ENCODE measurements at regions not wholly inside any gene's neighbourhood (a gene's known extent, or its start where the extent isn't known, plus 50 kb on each side); places are given as distances from the start of the nearest gene placed in this dataset.
"Not testable (repeated sequence)": the region's sequence is repeated elsewhere in the genome, so short reads cannot be mapped to it uniquely, and the experiment has no call there.

GRCh38 chr10:64409349-64409748, 888.1 kb downstream of the REEP3 start:
- H3K27me3 ChIP-seq (ENCODE audit: insufficient read depth, low read depth, severe bottlenecking): no peaks in the 10 kb centered on the region
- DNase-seq: no peak
- no peaks in the 10 kb centered on the region for H3K9me3 ChIP-seq (ENCODE audit: severe bottlenecking)
- no peak overlapping the region for H3K4me3 ChIP-seq (ENCODE audit: low read depth, low read length)
- no peak overlapping the region for H3K27ac ChIP-seq
- TF ChIP-seq CTCF (IDR thresholded peaks at IDR 0.05; ENCODE audit: low read depth, low read length): no peak
- H3K36me3 ChIP-seq: no peaks in the 10 kb centered on the region

GRCh38 chr10:64416011-64416410, 894.8 kb downstream of the REEP3 start:
- DNase-seq: no peak
- no peak overlapping the region for H3K4me3 ChIP-seq (ENCODE audit: low read depth, low read length)
- TF ChIP-seq CTCF (IDR thresholded peaks at IDR 0.05; ENCODE audit: low read depth, low read length): no peak
- no peak overlapping the region for H3K27ac ChIP-seq
- H3K27me3 ChIP-seq (ENCODE audit: insufficient read depth, low read depth, severe bottlenecking): no peaks in the 10 kb centered on the region
- no peaks in the 10 kb centered on the region for H3K36me3 ChIP-seq
- no peaks in the 10 kb centered on the region for H3K9me3 ChIP-seq (ENCODE audit: severe bottlenecking)

- H3K27ac ChIP-seq: no peak overlapping the region
- no peaks in the 10 kb centered on the region for H3K9me3 ChIP-seq (ENCODE audit: severe bottlenecking)
- H3K27me3 ChIP-seq (ENCODE audit: insufficient read depth, low read depth, severe bottlenecking): no peaks in the 10 kb centered on the region
- DNase-seq: no peak
- no peaks in the 10 kb centered on the region for H3K36me3 ChIP-seq
- no peak overlapping the region for H3K4me3 ChIP-seq (ENCODE audit: low read depth, low read length)
- TF ChIP-seq CTCF (IDR thresholded peaks at IDR 0.05; ENCODE audit: low read depth, low read length): no peak
Measured at GRCh38 chr10:64419461-64419860, 898.3 kb downstream of the REEP3 start.

- no peak for TF ChIP-seq CTCF (IDR thresholded peaks at IDR 0.05; ENCODE audit: low read depth, low read length)
- Histone ChIP-seq H3K4me3 (ENCODE audit: low read depth, low read length) (no peak overlapping the region), H3K27ac (no peak overlapping the region), H3K27me3 (ENCODE audit: insufficient read depth, low read depth, severe bottlenecking) (no peaks in the 10 kb centered on the region), H3K36me3 (no peaks in the 10 kb centered on the region), H3K9me3 (ENCODE audit: severe bottlenecking) (no peaks in the 10 kb centered on the region)
- DNase-seq: no peak
Measured at GRCh38 chr10:64426745-64427144, 905.5 kb downstream of the REEP3 start.

- H3K9me3 ChIP-seq (ENCODE audit: severe bottlenecking): no peaks in the 10 kb centered on the region
- DNase-seq: peak; percentile 86
- no peak overlapping the region for H3K27ac ChIP-seq
- H3K4me3 ChIP-seq (ENCODE audit: low read depth, low read length): no peak overlapping the region
- no peaks in the 10 kb centered on the region for H3K27me3 ChIP-seq (ENCODE audit: insufficient read depth, low read depth, severe bottlenecking)
- no peaks in the 10 kb centered on the region for H3K36me3 ChIP-seq
- TF ChIP-seq CTCF (IDR thresholded peaks at IDR 0.05; ENCODE audit: low read depth, low read length): peak; percentile 74
Measured at GRCh38 chr10:64430690-64431323, 909.6 kb downstream of the REEP3 start.

- not testable (repeated sequence) for H3K9me3 ChIP-seq (ENCODE audit: severe bottlenecking); H3K27ac ChIP-seq; DNase-seq; H3K4me3 ChIP-seq (ENCODE audit: low read depth, low read length); H3K36me3 ChIP-seq; H3K27me3 ChIP-seq (ENCODE audit: insufficient read depth, low read depth, severe bottlenecking)
Measured at GRCh38 chr10:64441872-64442271, 920.7 kb downstream of the REEP3 start.
